Dendritic cell treated with granulocyte-macrophage colony-stimulating factor and Interleukin-4, amounts not matched to agents 40 ng/mL and 50 ng/mL, for 4 days (primary cell): ENCODE measurements at regions not wholly inside any gene's neighbourhood (a gene's known extent, or its start where the extent isn't known, plus 50 kb on each side); places are given as distances from the start of the nearest gene placed in this dataset.

ENCODE experiments used
- H3K27ac Mint-ChIP-seq: one replicate; pipeline ENCODE4 v1.8.0; 2022; ENCODE audit warnings: mild to moderate bottlenecking, mixed read lengths
- H3K27me3 Mint-ChIP-seq: one replicate; pipeline ENCODE4 v1.8.0; 2022; ENCODE audit warnings: mild to moderate bottlenecking, mixed read lengths
- H3K36me3 Mint-ChIP-seq: one replicate; pipeline ENCODE4 v1.8.0; 2022; ENCODE audit warnings: low read depth, mixed read lengths
- H3K4me1 Mint-ChIP-seq: one replicate; pipeline ENCODE4 v1.8.0; 2022; ENCODE audit warnings: low read depth, mixed read lengths
- H3K4me3 Mint-ChIP-seq: one replicate; pipeline ENCODE4 v1.8.0; 2022; ENCODE audit warnings: mild to moderate bottlenecking, moderate library complexity, mixed read lengths
- H3K9me3 Mint-ChIP-seq: one replicate; pipeline ENCODE4 v1.8.0; 2022; ENCODE audit warnings: mixed read lengths
- intact Hi-C: fragments of 100-400 bp; cut with micrococcal nuclease; formaldehyde crosslinking; loops from one replicate; pipeline ENCODE4 v1.15.0; 2022

DNA sequence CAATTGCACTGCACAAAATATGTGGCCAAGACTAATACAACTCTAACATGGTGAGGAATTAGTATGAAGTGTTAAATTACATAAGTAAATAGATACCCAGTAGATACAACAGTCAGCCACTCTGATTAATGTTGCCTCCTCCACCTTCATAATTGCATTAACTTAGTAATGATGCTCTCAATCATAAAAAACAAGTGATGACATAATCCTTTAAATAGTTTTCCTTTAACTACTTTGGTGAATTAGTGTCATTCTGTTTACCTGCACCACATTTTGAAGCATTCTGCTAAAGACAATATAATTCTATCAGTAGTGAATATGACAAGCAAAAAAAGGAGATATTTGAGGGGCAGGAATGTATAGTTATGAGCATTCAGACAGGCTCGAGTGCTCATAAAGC, 265.9 kb upstream of the SLC24A2 start:
- no peaks in the 10 kb centered on the region for H3K9me3 Mint-ChIP-seq

GRCh38 chr9:20048985-20049384, 260.1 kb upstream of the SLC24A2 start:
- no peak overlapping the region for H3K27ac Mint-ChIP-seq
- intact Hi-C loops, result no loop called here
- no peaks in the 10 kb centered on the region for H3K36me3 Mint-ChIP-seq
- no peak overlapping the region for H3K4me3 Mint-ChIP-seq
- H3K4me1 Mint-ChIP-seq, result no peaks in the 10 kb centered on the region
- no peaks in the 10 kb centered on the region for H3K9me3 Mint-ChIP-seq
- H3K27me3 Mint-ChIP-seq, result no peaks in the 10 kb centered on the region

More for the DNA sequence above, 265.9 kb upstream of the SLC24A2 start:
- Mint-ChIP-seq H3K4me1 (no peaks in the 10 kb centered on the region), H3K27me3 (no peaks in the 10 kb centered on the region), H3K36me3 (no peaks in the 10 kb centered on the region), H3K4me3 (no peak overlapping the region), H3K27ac (no peak overlapping the region)
- intact Hi-C loops, result no loop called here

- intact Hi-C loops, result no loop called here
- Mint-ChIP-seq H3K27ac (no peak overlapping the region), H3K27me3 (no peaks in the 10 kb centered on the region), H3K4me1 (no peaks in the 10 kb centered on the region), H3K36me3 (no peaks in the 10 kb centered on the region), H3K9me3 (no peaks in the 10 kb centered on the region), H3K4me3 (no peak overlapping the region)
These were observed 259.6 kb upstream of the SLC24A2 start for GRCh38 chr9:20048437-20048836.

- no peaks in the 10 kb centered on the region for H3K27me3 Mint-ChIP-seq
- H3K27ac Mint-ChIP-seq, result no peak overlapping the region
- no peak overlapping the region for H3K4me3 Mint-ChIP-seq
- no peaks in the 10 kb centered on the region for H3K4me1 Mint-ChIP-seq
- H3K9me3 Mint-ChIP-seq, result no peaks in the 10 kb centered on the region
- H3K36me3 Mint-ChIP-seq, result no peaks in the 10 kb centered on the region
- intact Hi-C loops, result no loop called here
These were observed 255.8 kb upstream of the SLC24A2 start for GRCh38 chr9:20044686-20045085.

- no peak overlapping the region for H3K27ac Mint-ChIP-seq
- no peak overlapping the region for H3K4me3 Mint-ChIP-seq
- intact Hi-C loops, result no loop called here
- H3K4me1 Mint-ChIP-seq, result no peaks in the 10 kb centered on the region
- H3K9me3 Mint-ChIP-seq, result no peaks in the 10 kb centered on the region
- no peaks in the 10 kb centered on the region for H3K36me3 Mint-ChIP-seq
- no peaks in the 10 kb centered on the region for H3K27me3 Mint-ChIP-seq
These were observed 254.6 kb upstream of the SLC24A2 start for GRCh38 chr9:20043461-20043860.

DNA sequence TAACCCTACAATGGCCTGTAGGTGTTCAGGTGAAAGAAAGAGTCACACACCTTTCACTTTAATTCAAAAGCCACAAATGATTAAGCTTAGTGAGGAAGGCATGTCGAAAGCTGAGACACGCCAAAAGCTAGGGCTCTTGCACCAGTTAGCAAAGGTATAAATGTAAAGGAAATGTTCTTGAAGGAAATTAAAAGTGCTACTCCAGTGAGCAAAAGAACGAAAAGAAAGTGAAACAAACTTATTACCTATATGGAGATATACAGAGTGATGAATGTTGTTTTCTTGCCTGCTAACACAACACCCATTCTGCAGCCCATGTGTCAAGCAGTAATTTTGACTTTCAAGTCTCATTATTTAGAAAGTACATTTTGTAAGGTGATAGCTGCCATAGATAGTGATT, 254.2 kb upstream of the SLC24A2 start:
- intact Hi-C loops, result no loop called here
- Mint-ChIP-seq H3K4me1 (no peaks in the 10 kb centered on the region), H3K36me3 (no peaks in the 10 kb centered on the region), H3K27me3 (no peaks in the 10 kb centered on the region), H3K4me3 (no peak overlapping the region), H3K27ac (no peak overlapping the region), H3K9me3 (no peaks in the 10 kb centered on the region)

- no peak overlapping the region for H3K4me3 Mint-ChIP-seq
- intact Hi-C loops, result no loop called here
- no peaks in the 10 kb centered on the region for H3K27me3 Mint-ChIP-seq
- no peaks in the 10 kb centered on the region for H3K4me1 Mint-ChIP-seq
- no peaks in the 10 kb centered on the region for H3K36me3 Mint-ChIP-seq
- no peak overlapping the region for H3K27ac Mint-ChIP-seq
- H3K9me3 Mint-ChIP-seq, result no peaks in the 10 kb centered on the region
These were observed 253.4 kb upstream of the SLC24A2 start for GRCh38 chr9:20042128-20042711.

DNA sequence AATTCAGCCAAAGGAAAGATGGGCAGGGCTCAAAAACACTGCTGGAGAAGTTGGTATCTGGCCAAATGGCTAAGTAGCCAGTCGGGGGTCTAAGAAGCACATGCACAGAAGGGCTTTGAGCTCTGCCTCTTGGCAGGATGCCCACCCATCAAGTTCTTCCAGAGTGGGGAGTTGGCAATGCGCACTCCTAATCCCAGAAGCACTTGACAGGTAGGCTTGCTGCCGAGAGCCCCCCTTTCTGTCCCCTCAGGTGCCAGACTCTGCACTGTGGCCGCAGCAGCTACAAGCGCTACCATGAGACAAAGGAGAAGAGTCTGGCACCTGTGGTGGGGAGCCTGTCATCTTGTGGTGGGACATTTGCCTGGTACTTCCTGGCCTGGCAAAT, 252.9 kb upstream of the SLC24A2 start:
- H3K9me3 Mint-ChIP-seq, result no peaks in the 10 kb centered on the region
- no peaks in the 10 kb centered on the region for H3K27me3 Mint-ChIP-seq
- H3K27ac Mint-ChIP-seq, result no peak overlapping the region
- no peaks in the 10 kb centered on the region for H3K4me1 Mint-ChIP-seq
- intact Hi-C loops, result no loop called here
- no peaks in the 10 kb centered on the region for H3K36me3 Mint-ChIP-seq
- no peak overlapping the region for H3K4me3 Mint-ChIP-seq

DNA sequence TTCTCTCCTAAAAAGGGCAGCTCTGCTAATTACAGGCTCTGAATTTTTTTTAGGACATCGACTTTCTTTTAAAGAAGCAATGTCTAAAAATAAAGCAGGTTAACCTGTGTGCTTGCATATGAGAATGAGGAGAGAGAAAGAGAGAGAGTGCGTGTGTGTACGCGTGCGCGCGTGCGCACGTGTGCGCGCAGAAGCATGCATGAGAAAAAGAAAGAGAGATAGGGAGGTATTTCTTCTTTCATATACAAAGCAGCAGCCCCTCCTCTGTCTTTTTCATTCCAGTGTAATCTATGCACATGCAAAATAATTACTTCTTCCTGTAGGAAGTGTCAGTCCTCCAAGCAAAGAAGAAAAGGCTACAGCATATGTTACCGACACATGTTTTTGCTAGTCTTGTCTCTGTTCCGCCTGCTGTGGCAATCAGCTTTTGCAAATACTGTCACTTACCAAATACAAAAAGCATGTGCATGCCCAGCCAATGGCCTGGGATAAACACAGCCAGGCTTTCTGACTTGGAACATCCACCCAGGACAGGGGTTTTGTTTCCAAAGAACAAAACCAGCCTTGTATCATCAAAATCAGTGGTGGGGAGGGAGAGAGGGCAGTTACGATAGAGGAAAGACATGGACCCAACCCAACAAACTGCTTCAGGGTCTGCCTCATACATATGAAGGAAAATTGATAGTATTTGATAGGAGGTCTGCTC, 252.3 kb upstream of the SLC24A2 start:
- Mint-ChIP-seq H3K27me3 (no peaks in the 10 kb centered on the region), H3K4me3 (no peak overlapping the region), H3K4me1 (no peaks in the 10 kb centered on the region), H3K9me3 (no peaks in the 10 kb centered on the region), H3K27ac (no peak overlapping the region), H3K36me3 (no peaks in the 10 kb centered on the region)
- intact Hi-C loops, result no loop called here

- Mint-ChIP-seq H3K4me1 (no peaks in the 10 kb centered on the region), H3K4me3 (no peak overlapping the region), H3K36me3 (no peaks in the 10 kb centered on the region), H3K27ac (no peak overlapping the region), H3K9me3 (no peaks in the 10 kb centered on the region), H3K27me3 (no peaks in the 10 kb centered on the region)
- intact Hi-C loops, result no loop called here
These were observed 248.9 kb upstream of the SLC24A2 start for GRCh38 chr9:20037699-20038098.

DNA sequence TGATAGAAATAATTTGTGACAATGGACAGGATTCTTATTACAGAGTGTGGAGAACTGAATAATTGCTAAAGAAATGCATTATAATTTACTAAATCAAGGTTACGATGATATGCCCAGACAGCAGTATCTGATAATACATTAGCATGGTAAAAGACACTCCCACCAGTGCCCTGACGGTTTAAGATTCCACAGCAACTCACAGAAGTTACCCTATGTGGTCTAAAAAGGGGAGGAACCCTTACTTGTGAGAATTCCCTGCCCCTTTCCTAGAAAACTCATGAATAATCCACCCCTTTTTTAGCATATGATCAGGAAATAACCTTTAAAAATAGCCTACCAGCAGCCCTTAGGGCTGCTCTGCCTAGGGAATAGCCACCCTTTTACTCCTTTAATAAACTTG, 244.7 kb upstream of the SLC24A2 start:
- no peak overlapping the region for H3K4me3 Mint-ChIP-seq
- no peak overlapping the region for H3K27ac Mint-ChIP-seq
- H3K27me3 Mint-ChIP-seq, result no peaks in the 10 kb centered on the region
- no peaks in the 10 kb centered on the region for H3K9me3 Mint-ChIP-seq
- intact Hi-C loops, result no loop called here
- H3K36me3 Mint-ChIP-seq, result no peaks in the 10 kb centered on the region
- H3K4me1 Mint-ChIP-seq, result no peaks in the 10 kb centered on the region

- Mint-ChIP-seq H3K36me3 (no peaks in the 10 kb centered on the region), H3K4me1 (no peaks in the 10 kb centered on the region), H3K27me3 (no peaks in the 10 kb centered on the region), H3K9me3 (no peaks in the 10 kb centered on the region), H3K27ac (no peak overlapping the region), H3K4me3 (no peak overlapping the region)
- intact Hi-C loops, result no loop called here
These were observed 243.7 kb upstream of the SLC24A2 start for GRCh38 chr9:20032413-20033006.

- Mint-ChIP-seq H3K27ac (no peak overlapping the region), H3K27me3 (no peaks in the 10 kb centered on the region), H3K36me3 (no peaks in the 10 kb centered on the region), H3K4me1 (no peaks in the 10 kb centered on the region), H3K4me3 (no peak overlapping the region), H3K9me3 (no peaks in the 10 kb centered on the region)
- intact Hi-C loops, result no loop called here
These were observed 243.0 kb upstream of the SLC24A2 start for GRCh38 chr9:20031836-20032235.

DNA sequence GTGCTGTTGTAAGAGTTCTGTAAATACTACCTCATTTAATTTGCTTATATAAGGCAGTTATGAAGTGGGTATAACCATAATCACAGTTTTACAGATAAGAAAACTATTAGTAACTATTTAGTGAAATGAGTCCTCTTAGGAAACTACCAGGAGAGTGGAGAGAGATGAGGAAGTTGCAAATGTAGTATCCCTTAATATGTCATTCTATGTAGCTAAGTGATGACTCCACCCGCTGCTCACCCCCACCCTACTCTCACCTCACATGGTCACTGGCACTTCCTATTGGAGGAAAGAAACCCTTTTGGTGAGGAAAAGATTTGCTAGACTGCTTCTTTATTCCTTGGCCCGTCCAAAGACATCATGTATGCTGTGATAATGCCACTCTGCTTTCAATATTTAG, 241.8 kb upstream of the SLC24A2 start:
- Mint-ChIP-seq H3K27me3 (no peaks in the 10 kb centered on the region), H3K27ac (no peak overlapping the region), H3K9me3 (no peaks in the 10 kb centered on the region), H3K4me3 (no peak overlapping the region), H3K4me1 (no peaks in the 10 kb centered on the region), H3K36me3 (no peaks in the 10 kb centered on the region)
- intact Hi-C loops, result no loop called here

GRCh38 chr9:20030221-20030620, 241.4 kb upstream of the SLC24A2 start:
- H3K9me3 Mint-ChIP-seq, result no peaks in the 10 kb centered on the region
- no peaks in the 10 kb centered on the region for H3K36me3 Mint-ChIP-seq
- H3K27me3 Mint-ChIP-seq, result no peaks in the 10 kb centered on the region
- no peak overlapping the region for H3K4me3 Mint-ChIP-seq
- intact Hi-C loops, result no loop called here
- H3K4me1 Mint-ChIP-seq, result no peaks in the 10 kb centered on the region
- H3K27ac Mint-ChIP-seq, result no peak overlapping the region
